GM23338 (cell line): ENCODE measurements at regions not wholly inside any gene's neighbourhood (a gene's known extent, or its start where the extent isn't known, plus 50 kb on each side); places are given as distances from the start of the nearest gene placed in this dataset.

Experiments used
- CREB1 ChIP-seq: fragments of 250-450 bp; sonication (Bioruptor Pico); IDR thresholded peaks from 2 replicates; pipeline ENCODE4 v1.5.0; 2020; ENCODE audit warnings: low read depth, mild to moderate bottlenecking, moderate library complexity
- CTCF ChIP-seq, 2 experiments: fragments of 200-600 bp in 1 of 2; sonication (generic) in 1 of 2; conservative IDR thresholded peaks; 2 replicates each; pipeline versions ENCODE4 v1.5.1 to v1.6.1; 2016 to 2017; ENCODE audit warnings: antibody characterized with exemption in 2 of 2, low read depth in 2 of 2, mild to moderate bottlenecking in 2 of 2, moderate library complexity in 1 of 2
- ETS1 ChIP-seq: IDR thresholded peaks from 2 replicates; pipeline ENCODE4 v1.6.1; 2016; ENCODE audit warnings: antibody characterized with exemption
- EZH2 ChIP-seq: fragments of 200-600 bp; sonication (generic); IDR thresholded peaks from one replicate; pipeline ENCODE4 v1.8.0; 2017; ENCODE audit warnings: antibody characterized with exemption, mild to moderate bottlenecking, low read depth; ENCODE audit not compliant: unreplicated experiment
- EZH2phosphoT487 ChIP-seq: fragments of 200-600 bp; sonication (generic); IDR thresholded peaks from one replicate; pipeline ENCODE4 v1.8.1; 2018; ENCODE audit warnings: antibody characterized with exemption; ENCODE audit not compliant: unreplicated experiment
- JUNB ChIP-seq: IDR thresholded peaks from one replicate; pipeline ENCODE4 v1.6.1; 2016; ENCODE audit warnings: antibody characterized with exemption; ENCODE audit not compliant: unreplicated experiment
- POLR2AphosphoS5 ChIP-seq: IDR thresholded peaks from 2 replicates; pipeline ENCODE4 v1.6.1; 2016; ENCODE audit warnings: antibody characterized with exemption, low read depth
- REST ChIP-seq: IDR thresholded peaks from one replicate; pipeline ENCODE4 v1.6.1; 2018; ENCODE audit warnings: antibody characterized with exemption; ENCODE audit not compliant: unreplicated experiment
- STAT1 ChIP-seq: IDR thresholded peaks from one replicate; pipeline ENCODE4 v1.6.1; 2016; ENCODE audit warnings: antibody characterized with exemption; ENCODE audit not compliant: unreplicated experiment
- ZNF114 ChIP-seq: fragments of 250-450 bp; sonication (Bioruptor Pico); IDR thresholded peaks from 2 replicates; pipeline ENCODE4 v1.5.0; 2020; ENCODE audit warnings: mild to moderate bottlenecking, moderate library complexity
- ZNF331 ChIP-seq: fragments of 250-450 bp; sonication (Bioruptor Pico); IDR thresholded peaks from 2 replicates; pipeline ENCODE4 v1.5.0; 2020; ENCODE audit warnings: low read depth, mild to moderate bottlenecking, moderate library complexity
- ZNF462 ChIP-seq: fragments of 250-450 bp; sonication (Bioruptor Pico); IDR thresholded peaks from 2 replicates; pipeline ENCODE4 v1.5.0; 2020; ENCODE audit warnings: mild to moderate bottlenecking, moderate library complexity

- TF ChIP-seq CTCF (conservative IDR thresholded peaks at IDR 0.05; ENCODE audit: low read depth in 2 of 2): no peak
- no peak for TF ChIP-seq STAT1
- no peak for TF ChIP-seq CREB1 (CRISPR knock-in tag)
- TF ChIP-seq EZH2: no peak
- TF ChIP-seq REST: no peak
- TF ChIP-seq POLR2AphosphoS5: no peak
- TF ChIP-seq EZH2phosphoT487: no peak
- no peak for TF ChIP-seq JUNB
- TF ChIP-seq ZNF331: no peak
- TF ChIP-seq ETS1: no peak
- no peak for TF ChIP-seq ZNF462 (CRISPR knock-in tag)
- no peak for TF ChIP-seq ZNF114
These were observed 61.1 kb upstream of the LRP8 start for GRCh38 chr1:53388963-53389362.
